NB4 (cell line): ENCODE measurements at regions not wholly inside any gene's neighbourhood (a gene's known extent, or its start where the extent isn't known, plus 50 kb on each side); places are given as distances from the start of the nearest gene placed in this dataset.

Source experiments
- POLR2A ChIP-seq: IDR thresholded peaks from 2 replicates; pipeline ENCODE4 v1.6.1; 2011; ENCODE audit warnings: mild to moderate bottlenecking; ENCODE audit not compliant: insufficient read length; ENCODE audit errors: extremely low read depth
- TF ChIP-seq, protein P1 (sequence below): IDR thresholded peaks from one replicate; pipeline ENCODE4 v1.5.1; 2012; ENCODE audit warnings: low read depth, low read length
- TF ChIP-seq, protein P2 (sequence below): IDR thresholded peaks from 2 replicates; pipeline ENCODE4 v1.6.1; 2011; ENCODE audit warnings: low read depth, low read length

DNA sequence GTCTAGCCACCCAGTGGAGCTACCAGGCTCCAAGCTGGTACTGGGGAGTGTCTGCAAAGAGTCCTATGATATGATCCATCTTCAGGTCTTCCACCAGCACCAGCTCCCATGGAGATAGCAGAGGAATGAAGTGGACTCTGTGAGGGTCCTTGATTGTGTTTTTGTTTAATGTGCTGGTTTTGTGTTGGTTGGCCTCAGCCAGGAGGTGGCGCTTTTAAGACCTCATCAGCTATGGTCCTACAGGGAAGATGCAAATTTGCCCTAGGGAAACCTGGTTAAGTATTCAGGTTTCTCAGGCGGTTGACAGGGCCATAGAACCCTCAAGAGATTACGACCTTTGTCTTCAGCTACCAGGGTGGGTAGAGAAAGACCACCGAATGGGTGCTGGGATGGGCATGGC lies 1141.1 kb downstream of the STIM2 start:
- TF ChIP-seq, protein P1, sequence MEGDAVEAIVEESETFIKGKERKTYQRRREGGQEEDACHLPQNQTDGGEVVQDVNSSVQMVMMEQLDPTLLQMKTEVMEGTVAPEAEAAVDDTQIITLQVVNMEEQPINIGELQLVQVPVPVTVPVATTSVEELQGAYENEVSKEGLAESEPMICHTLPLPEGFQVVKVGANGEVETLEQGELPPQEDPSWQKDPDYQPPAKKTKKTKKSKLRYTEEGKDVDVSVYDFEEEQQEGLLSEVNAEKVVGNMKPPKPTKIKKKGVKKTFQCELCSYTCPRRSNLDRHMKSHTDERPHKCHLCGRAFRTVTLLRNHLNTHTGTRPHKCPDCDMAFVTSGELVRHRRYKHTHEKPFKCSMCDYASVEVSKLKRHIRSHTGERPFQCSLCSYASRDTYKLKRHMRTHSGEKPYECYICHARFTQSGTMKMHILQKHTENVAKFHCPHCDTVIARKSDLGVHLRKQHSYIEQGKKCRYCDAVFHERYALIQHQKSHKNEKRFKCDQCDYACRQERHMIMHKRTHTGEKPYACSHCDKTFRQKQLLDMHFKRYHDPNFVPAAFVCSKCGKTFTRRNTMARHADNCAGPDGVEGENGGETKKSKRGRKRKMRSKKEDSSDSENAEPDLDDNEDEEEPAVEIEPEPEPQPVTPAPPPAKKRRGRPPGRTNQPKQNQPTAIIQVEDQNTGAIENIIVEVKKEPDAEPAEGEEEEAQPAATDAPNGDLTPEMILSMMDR, result no peak
- TF ChIP-seq POLR2A, result no peak
- TF ChIP-seq, protein P2, sequence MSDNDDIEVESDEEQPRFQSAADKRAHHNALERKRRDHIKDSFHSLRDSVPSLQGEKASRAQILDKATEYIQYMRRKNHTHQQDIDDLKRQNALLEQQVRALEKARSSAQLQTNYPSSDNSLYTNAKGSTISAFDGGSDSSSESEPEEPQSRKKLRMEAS, result no peak
